RWPE2 (cell line): ENCODE measurements at regions not wholly inside any gene's neighbourhood (a gene's known extent, or its start where the extent isn't known, plus 50 kb on each side); places are given as distances from the start of the nearest gene placed in this dataset.

Experiments
- ATAC-seq: fragments of 200-7000 bp; cut with Tn5 transposase; 3 replicates; pipeline ENCODE4 v1.9.1; 2021; ENCODE audit warnings: low read depth
- DNase-seq: peaks from one replicate; pipeline ENCODE4 v3.0.0-alpha.2; 2020; ENCODE audit warnings: low spot score
- H3K27ac ChIP-seq: fragments of 450-650 bp; 2 replicates; pipeline ENCODE4 v1.5.1; 2017; ENCODE audit warnings: mild to moderate bottlenecking; ENCODE audit not compliant: poor library complexity, severe bottlenecking
- H3K27me3 ChIP-seq: fragments of 250-450 bp; sonication (Bioruptor Pico); 2 replicates; pipeline ENCODE4 v1.5.1; 2021; ENCODE audit warnings: mild to moderate bottlenecking, moderate library complexity; ENCODE audit not compliant: insufficient read depth, poor library complexity, severe bottlenecking
- H3K36me3 ChIP-seq: fragments of 250-450 bp; sonication (Bioruptor Pico); 2 replicates; pipeline ENCODE4 v1.5.1; 2020; ENCODE audit warnings: low read depth, mild to moderate bottlenecking, moderate library complexity
- H3K4me1 ChIP-seq: fragments of 250-450 bp; sonication (Bioruptor Pico); 2 replicates; pipeline ENCODE4 v1.5.1; 2021; ENCODE audit warnings: mild to moderate bottlenecking, moderate library complexity; ENCODE audit not compliant: insufficient read depth, poor library complexity, severe bottlenecking
- H3K4me3 ChIP-seq: fragments of 250-450 bp; sonication (Bioruptor Pico); 2 replicates; pipeline ENCODE4 v1.5.1; 2021; ENCODE audit warnings: mild to moderate bottlenecking, moderate library complexity; ENCODE audit not compliant: severe bottlenecking
- H3K9me3 ChIP-seq: fragments of 250-450 bp; sonication (Bioruptor Pico); 2 replicates; pipeline ENCODE4 v1.5.1; 2021; ENCODE audit warnings: mild to moderate bottlenecking, moderate library complexity; ENCODE audit not compliant: severe bottlenecking
- TF ChIP-seq, protein P1 (sequence below): fragments of 450-650 bp; IDR thresholded peaks from one replicate; pipeline ENCODE4 v1.5.1; 2017; ENCODE audit warnings: mild to moderate bottlenecking, moderate library complexity; ENCODE audit not compliant: poor library complexity, severe bottlenecking

- Histone ChIP-seq H3K4me1 (no peaks in the 10 kb centered on the region), H3K36me3 (no peaks in the 10 kb centered on the region; the same call in 1 of the 2 replicates), H3K27me3 (no peaks in the 10 kb centered on the region), H3K9me3 (no peaks in the 10 kb centered on the region), H3K27ac (no peak overlapping the region), H3K4me3 (no peak overlapping the region)
- ATAC-seq = no peak
- TF ChIP-seq, protein P1, sequence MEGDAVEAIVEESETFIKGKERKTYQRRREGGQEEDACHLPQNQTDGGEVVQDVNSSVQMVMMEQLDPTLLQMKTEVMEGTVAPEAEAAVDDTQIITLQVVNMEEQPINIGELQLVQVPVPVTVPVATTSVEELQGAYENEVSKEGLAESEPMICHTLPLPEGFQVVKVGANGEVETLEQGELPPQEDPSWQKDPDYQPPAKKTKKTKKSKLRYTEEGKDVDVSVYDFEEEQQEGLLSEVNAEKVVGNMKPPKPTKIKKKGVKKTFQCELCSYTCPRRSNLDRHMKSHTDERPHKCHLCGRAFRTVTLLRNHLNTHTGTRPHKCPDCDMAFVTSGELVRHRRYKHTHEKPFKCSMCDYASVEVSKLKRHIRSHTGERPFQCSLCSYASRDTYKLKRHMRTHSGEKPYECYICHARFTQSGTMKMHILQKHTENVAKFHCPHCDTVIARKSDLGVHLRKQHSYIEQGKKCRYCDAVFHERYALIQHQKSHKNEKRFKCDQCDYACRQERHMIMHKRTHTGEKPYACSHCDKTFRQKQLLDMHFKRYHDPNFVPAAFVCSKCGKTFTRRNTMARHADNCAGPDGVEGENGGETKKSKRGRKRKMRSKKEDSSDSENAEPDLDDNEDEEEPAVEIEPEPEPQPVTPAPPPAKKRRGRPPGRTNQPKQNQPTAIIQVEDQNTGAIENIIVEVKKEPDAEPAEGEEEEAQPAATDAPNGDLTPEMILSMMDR = no peak
- no peak for DNase-seq
Measured at GRCh38 chr6:92166666-92167065, 1252.7 kb downstream of the EPHA7 start.

DNA sequence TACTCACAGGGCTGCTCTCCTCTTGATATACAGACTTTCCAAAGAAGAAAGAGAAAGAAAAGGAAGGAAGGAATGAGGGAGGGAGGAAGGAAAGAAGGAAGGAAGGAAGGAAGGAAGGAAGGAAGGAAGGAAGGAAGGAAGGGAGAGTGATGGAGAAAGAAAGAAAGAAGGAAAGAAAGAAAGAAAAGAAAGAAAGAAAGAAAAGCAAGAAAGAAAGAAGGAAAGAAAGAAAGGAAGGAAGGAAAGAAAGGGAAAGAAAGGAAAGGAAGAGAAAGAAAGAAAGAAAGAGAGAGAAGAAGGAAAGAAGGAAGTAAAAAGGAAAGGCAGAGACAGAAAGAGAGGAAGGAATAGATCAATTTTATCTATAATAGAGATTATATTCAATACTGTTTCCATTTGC, 1257.4 kb downstream of the EPHA7 start:
- Histone ChIP-seq H3K27me3 (no peaks in the 10 kb centered on the region), H3K9me3 (no peaks in the 10 kb centered on the region)
- TF ChIP-seq, protein P1 = no peak

GRCh38 chr6:92160226-92160625, 1259.1 kb downstream of the EPHA7 start:
- no peaks in the 10 kb centered on the region for H3K9me3 ChIP-seq
- no peaks in the 10 kb centered on the region for H3K4me1 ChIP-seq
- no peak overlapping the region for H3K4me3 ChIP-seq
- H3K36me3 ChIP-seq = no peaks in the 10 kb centered on the region
- no peak overlapping the region for H3K27ac ChIP-seq
- DNase-seq = no peak
- no peak for ATAC-seq
- H3K27me3 ChIP-seq = no peaks in the 10 kb centered on the region
- TF ChIP-seq, protein P1 = no peak

More for the DNA sequence above, 1257.4 kb downstream of the EPHA7 start:
- H3K27ac ChIP-seq = no peak overlapping the region
- no peaks in the 10 kb centered on the region for H3K4me1 ChIP-seq
- no peaks in the 10 kb centered on the region; the same call in 1 of the 2 replicates for H3K36me3 ChIP-seq
- H3K4me3 ChIP-seq = no peak overlapping the region
- DNase-seq = no peak
- no peak for ATAC-seq

GRCh38 chr6:92159046-92159445, 1260.3 kb downstream of the EPHA7 start:
- TF ChIP-seq, protein P1 = no peak

DNA sequence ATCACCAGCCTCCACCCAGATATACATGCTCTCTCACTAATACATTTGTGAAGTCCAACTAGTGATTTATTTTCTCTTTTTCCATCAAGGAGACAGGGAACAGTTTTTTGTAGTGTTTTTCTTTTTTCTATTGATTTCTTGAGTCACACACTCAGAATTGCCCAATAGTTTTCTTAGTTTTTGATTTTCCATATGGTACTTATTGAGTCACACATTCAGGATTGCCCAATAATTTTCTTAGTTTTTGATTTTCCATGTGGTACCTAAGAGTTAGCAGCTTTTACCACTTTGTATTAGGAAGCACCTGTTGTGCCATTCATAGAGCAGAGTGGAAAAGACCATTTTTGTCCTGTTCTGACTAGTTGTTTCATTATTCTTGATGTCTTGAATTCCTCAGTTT, 1268.8 kb downstream of the EPHA7 start:
- Histone ChIP-seq H3K4me1 (no peaks in the 10 kb centered on the region), H3K27ac (no peak overlapping the region), H3K27me3 (no peaks in the 10 kb centered on the region), H3K4me3 (no peak overlapping the region), H3K36me3 (no peaks in the 10 kb centered on the region), H3K9me3 (no peaks in the 10 kb centered on the region)
- DNase-seq (no peak), ATAC-seq (no peak)
- TF ChIP-seq, protein P1 = no peak

More at GRCh38 chr6:92159046-92159445, 1260.3 kb downstream of the EPHA7 start:
- no peak overlapping the region for H3K4me3 ChIP-seq
- ATAC-seq (no peak), DNase-seq (no peak)
- no peaks in the 10 kb centered on the region for H3K27me3 ChIP-seq
- no peaks in the 10 kb centered on the region for H3K9me3 ChIP-seq
- no peak overlapping the region for H3K27ac ChIP-seq
- no peaks in the 10 kb centered on the region for H3K36me3 ChIP-seq
- H3K4me1 ChIP-seq = no peaks in the 10 kb centered on the region
